SK-N-SH treated with all-trans-retinoic acid at 6 μM for 48 hours (cell line): ENCODE measurements at regions not wholly inside any gene's neighbourhood (a gene's known extent, or its start where the extent isn't known, plus 50 kb on each side); places are given as distances from the start of the nearest gene placed in this dataset.

Experiments
- ATAC-seq: fragments of 200-7000 bp; cut with Tn5 transposase; 3 replicates; pipeline ENCODE4 v1.9.1; 2020; ENCODE audit warnings: mild to moderate bottlenecking, moderate library complexity
- ARNTL ChIP-seq: fragments of 450-650 bp; formaldehyde crosslinking; IDR thresholded peaks from 2 replicates; pipeline ENCODE4 v1.5.0; 2020; ENCODE audit warnings: low read depth, mild to moderate bottlenecking, moderate library complexity, borderline replicate concordance
- BACH2 ChIP-seq: fragments of 250-450 bp; sonication (Bioruptor Pico); IDR thresholded peaks from 2 replicates; pipeline ENCODE4 v1.9.0; 2021; ENCODE audit warnings: mild to moderate bottlenecking, borderline replicate concordance
- CSDC2 ChIP-seq: fragments of 250-450 bp; sonication (Bioruptor Pico); IDR thresholded peaks from 2 replicates; pipeline ENCODE4 v1.5.0; 2020; ENCODE audit warnings: mild to moderate bottlenecking, moderate library complexity
- CSRNP3 ChIP-seq: fragments of 250-450 bp; sonication (Bioruptor Pico); IDR thresholded peaks from 2 replicates; pipeline ENCODE4 v1.5.1; 2021; ENCODE audit warnings: mild to moderate bottlenecking, moderate library complexity
- GLIS3 ChIP-seq: fragments of 250-450 bp; sonication (Bioruptor Pico); IDR thresholded peaks from 2 replicates; pipeline ENCODE4 v1.5.0; 2020; ENCODE audit warnings: mild to moderate bottlenecking, moderate library complexity
- ISL1 ChIP-seq: fragments of 250-450 bp; sonication (Bioruptor Pico); IDR thresholded peaks from 2 replicates; pipeline ENCODE4 v2.1.2; 2022; ENCODE audit warnings: mild to moderate bottlenecking, moderate library complexity
- OSR1 ChIP-seq: fragments of 250-450 bp; sonication (Bioruptor Pico); IDR thresholded peaks from 2 replicates; pipeline ENCODE4 v1.8.0; 2022; ENCODE audit warnings: moderate library complexity, mild to moderate bottlenecking, inconsistent platforms
- POU6F1 ChIP-seq: fragments of 250-450 bp; sonication (Bioruptor Pico); IDR thresholded peaks from 2 replicates; pipeline ENCODE4 v1.8.0; 2021; ENCODE audit warnings: low read depth, mild to moderate bottlenecking, moderate library complexity, borderline replicate concordance
- RARB ChIP-seq: fragments of 250-450 bp; sonication (Bioruptor Pico); IDR thresholded peaks from 2 replicates; pipeline ENCODE4 v1.8.0; 2021; ENCODE audit warnings: mild to moderate bottlenecking, moderate library complexity
- SNAI2 ChIP-seq: fragments of 250-450 bp; sonication (Bioruptor Pico); IDR thresholded peaks from 2 replicates; pipeline ENCODE4 v1.5.0; 2020; ENCODE audit warnings: mild to moderate bottlenecking, moderate library complexity
- TOX ChIP-seq: fragments of 250-450 bp; sonication (Bioruptor Pico); IDR thresholded peaks from 2 replicates; pipeline ENCODE4 v1.8.0; 2021; ENCODE audit warnings: mild to moderate bottlenecking, moderate library complexity, borderline replicate concordance
- ZFP3 ChIP-seq: fragments of 250-450 bp; sonication (Bioruptor Pico); IDR thresholded peaks from 2 replicates; pipeline ENCODE4 v1.5.0; 2020; ENCODE audit warnings: mild to moderate bottlenecking, moderate library complexity
- ZFP30 ChIP-seq: fragments of 450-650 bp; formaldehyde crosslinking; IDR thresholded peaks from 2 replicates; pipeline ENCODE4 v1.5.0; 2022; ENCODE audit warnings: mild to moderate bottlenecking, moderate library complexity
- ZNF565 ChIP-seq: fragments of 450-650 bp; formaldehyde crosslinking; conservative IDR thresholded peaks from 2 replicates; pipeline ENCODE4 v1.5.0; 2020; ENCODE audit warnings: low read depth, mild to moderate bottlenecking, moderate library complexity
- ZNF70 ChIP-seq: fragments of 450-650 bp; formaldehyde crosslinking; IDR thresholded peaks from 2 replicates; pipeline ENCODE4 v1.5.0; 2020; ENCODE audit warnings: mild to moderate bottlenecking, moderate library complexity
- TF ChIP-seq, protein P1 (sequence below): fragments of 250-450 bp; sonication (Bioruptor Pico); IDR thresholded peaks from 2 replicates; pipeline ENCODE4 v1.5.1; 2020; ENCODE audit warnings: low read depth, mild to moderate bottlenecking, moderate library complexity
- TF ChIP-seq, protein P2 (sequence below): fragments of 250-450 bp; sonication (Bioruptor Pico); IDR thresholded peaks from 2 replicates; pipeline ENCODE4 v1.8.0; 2020; ENCODE audit warnings: mild to moderate bottlenecking, moderate library complexity, borderline replicate concordance

GRCh38 chr4:115670930-115671329 is 557.5 kb upstream of the NDST4 start:
- ATAC-seq = no peak
- TF ChIP-seq RARB (CRISPR knock-in tag) (no peak), SNAI2 (CRISPR knock-in tag) (no peak), ARNTL (CRISPR knock-in tag) (no peak), CSRNP3 (CRISPR knock-in tag) (no peak)

DNA sequence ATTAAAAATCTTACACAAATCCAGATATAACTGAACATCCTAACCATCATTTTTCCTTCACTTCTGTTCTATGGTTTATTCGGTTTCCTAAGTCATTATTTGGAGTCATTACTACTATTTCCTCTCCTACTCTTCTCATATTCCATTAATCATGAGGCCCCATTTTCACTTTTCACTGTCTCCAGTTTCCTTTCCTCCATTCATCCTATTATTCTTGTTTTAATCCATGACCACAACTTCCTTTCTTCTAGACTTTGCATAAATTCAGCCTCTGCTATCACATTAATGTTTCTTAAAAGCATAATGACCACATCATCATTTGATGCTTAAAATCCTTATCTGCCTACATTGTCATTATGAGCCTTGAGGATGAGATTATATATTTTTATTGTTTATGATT is 555.0 kb upstream of the NDST4 start:
- no peak for ATAC-seq
- TF ChIP-seq TOX (CRISPR knock-in tag) = no peak
- TF ChIP-seq GLIS3 (CRISPR knock-in tag) = no peak
- no peak for TF ChIP-seq ZNF70 (CRISPR knock-in tag)
- TF ChIP-seq RARB (CRISPR knock-in tag) = no peak
- TF ChIP-seq, all 23 proteins: peak for 0

- no peak for TF ChIP-seq ISL1 (CRISPR knock-in tag)
- TF ChIP-seq ZFP3 (CRISPR knock-in tag) = no peak
- no peak for TF ChIP-seq POU6F1
- ATAC-seq = no peak
These were observed 550.9 kb upstream of the NDST4 start for GRCh38 chr4:115664285-115664684.

- no peak for ATAC-seq
- TF ChIP-seq RARB (CRISPR knock-in tag) (no peak), CSDC2 (CRISPR knock-in tag) (no peak), ZNF70 (CRISPR knock-in tag) (no peak), SNAI2 (CRISPR knock-in tag) (no peak), OSR1 (no peak), ZFP30 (no peak), ISL1 (CRISPR knock-in tag) (no peak), ARNTL (CRISPR knock-in tag) (no peak), ZNF565 (CRISPR knock-in tag) (no peak), BACH2 (CRISPR knock-in tag) (no peak), CSRNP3 (CRISPR knock-in tag) (no peak)
- TF ChIP-seq, protein P1, sequence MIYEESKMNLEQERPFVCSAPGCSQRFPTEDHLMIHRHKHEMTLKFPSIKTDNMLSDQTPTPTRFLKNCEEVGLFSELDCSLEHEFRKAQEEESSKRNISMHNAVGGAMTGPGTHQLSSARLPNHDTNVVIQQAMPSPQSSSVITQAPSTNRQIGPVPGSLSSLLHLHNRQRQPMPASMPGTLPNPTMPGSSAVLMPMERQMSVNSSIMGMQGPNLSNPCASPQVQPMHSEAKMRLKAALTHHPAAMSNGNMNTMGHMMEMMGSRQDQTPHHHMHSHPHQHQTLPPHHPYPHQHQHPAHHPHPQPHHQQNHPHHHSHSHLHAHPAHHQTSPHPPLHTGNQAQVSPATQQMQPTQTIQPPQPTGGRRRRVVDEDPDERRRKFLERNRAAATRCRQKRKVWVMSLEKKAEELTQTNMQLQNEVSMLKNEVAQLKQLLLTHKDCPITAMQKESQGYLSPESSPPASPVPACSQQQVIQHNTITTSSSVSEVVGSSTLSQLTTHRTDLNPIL (CRISPR knock-in tag) = no peak
These were observed 547.0 kb upstream of the NDST4 start for GRCh38 chr4:115660465-115660864.

DNA sequence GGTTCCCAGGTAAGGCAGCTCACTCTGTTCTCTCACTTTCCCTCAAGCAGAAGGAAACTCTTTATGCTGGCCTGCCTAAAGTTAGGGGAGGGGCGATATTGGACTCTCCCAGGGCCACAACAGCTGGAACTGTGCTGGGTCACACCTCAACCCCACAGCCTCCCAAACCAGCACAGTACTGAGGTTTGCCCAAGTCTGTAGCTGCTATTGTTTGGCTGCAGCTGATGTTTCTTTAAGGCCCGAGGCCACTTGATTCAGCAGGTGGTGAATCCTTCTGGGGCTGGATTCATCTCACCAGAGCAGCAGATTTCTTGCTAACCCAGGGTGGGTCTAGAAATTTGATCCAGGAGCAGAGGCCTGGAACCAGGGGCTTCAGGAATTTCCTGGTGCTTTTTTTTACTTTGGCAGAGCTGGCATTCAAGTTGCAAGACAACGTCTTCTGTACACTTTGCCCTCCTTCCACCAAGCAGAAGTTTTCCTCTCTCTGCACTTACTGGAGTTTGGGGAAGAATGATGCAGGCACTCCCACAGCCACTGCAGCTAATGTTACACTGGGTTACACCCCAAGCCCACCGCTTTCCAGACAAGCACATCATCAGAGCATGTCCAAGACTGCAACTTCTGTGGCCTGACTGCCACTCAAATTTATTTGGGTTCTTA is 544.7 kb upstream of the NDST4 start:
- no peak for ATAC-seq
- TF ChIP-seq ISL1 (CRISPR knock-in tag) = no peak
- TF ChIP-seq, protein P2, sequence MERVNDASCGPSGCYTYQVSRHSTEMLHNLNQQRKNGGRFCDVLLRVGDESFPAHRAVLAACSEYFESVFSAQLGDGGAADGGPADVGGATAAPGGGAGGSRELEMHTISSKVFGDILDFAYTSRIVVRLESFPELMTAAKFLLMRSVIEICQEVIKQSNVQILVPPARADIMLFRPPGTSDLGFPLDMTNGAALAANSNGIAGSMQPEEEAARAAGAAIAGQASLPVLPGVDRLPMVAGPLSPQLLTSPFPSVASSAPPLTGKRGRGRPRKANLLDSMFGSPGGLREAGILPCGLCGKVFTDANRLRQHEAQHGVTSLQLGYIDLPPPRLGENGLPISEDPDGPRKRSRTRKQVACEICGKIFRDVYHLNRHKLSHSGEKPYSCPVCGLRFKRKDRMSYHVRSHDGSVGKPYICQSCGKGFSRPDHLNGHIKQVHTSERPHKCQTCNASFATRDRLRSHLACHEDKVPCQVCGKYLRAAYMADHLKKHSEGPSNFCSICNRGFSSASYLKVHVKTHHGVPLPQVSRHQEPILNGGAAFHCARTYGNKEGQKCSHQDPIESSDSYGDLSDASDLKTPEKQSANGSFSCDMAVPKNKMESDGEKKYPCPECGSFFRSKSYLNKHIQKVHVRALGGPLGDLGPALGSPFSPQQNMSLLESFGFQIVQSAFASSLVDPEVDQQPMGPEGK (CRISPR knock-in tag) = no peak
- no peak for TF ChIP-seq RARB (CRISPR knock-in tag)
- no peak for TF ChIP-seq CSRNP3 (CRISPR knock-in tag)
- TF ChIP-seq, protein P1 (CRISPR knock-in tag) = no peak
- no peak for TF ChIP-seq OSR1
